ENCODE measurements at regions not wholly inside any gene's neighbourhood (a gene's known extent, or its start where the extent isn't known, plus 50 kb on each side); places are given as distances from the start of the nearest gene placed in this dataset.

GRCh38 chr16:72677662-72678447 is 370.1 kb downstream of the ZFHX3 start:
- no peak for DNase-seq
- no peak for ATAC-seq
- no peak for TF ChIP-seq CTCF (IDR thresholded peaks at IDR 0.05)
- WGBS, 3 donors, result 93 to 94% (median 94%) methylated on average over 2 of the region's 2 CpGs
- intact Hi-C loops (cut with DNase I), result no loop called here
- no peaks in the 10 kb centered on the region for H3K36me3 ChIP-seq (ENCODE audit: insufficient read depth in 1 of 2, low read depth in 1 of 2)
- no peaks in the 10 kb centered on the region for H3K27me3 ChIP-seq (ENCODE audit: insufficient read depth in 3 of 3, low read length in 2 of 3)
- peaks cover 6% of the 10 kb centered on the region for H3K9me3 ChIP-seq
- H3K4me3 ChIP-seq, result no peak overlapping the region
- H3K4me1 ChIP-seq, result no peaks in the 10 kb centered on the region
- no peak overlapping the region for H3K27ac ChIP-seq

- DNase-seq, result no peak
- Histone ChIP-seq H3K36me3 (ENCODE audit: insufficient read depth in 1 of 2, low read depth in 1 of 2) (no peaks in the 10 kb centered on the region), H3K4me3 (no peak overlapping the region), H3K9me3 (peaks cover 17% of the 10 kb centered on the region), H3K27me3 (ENCODE audit: insufficient read depth in 3 of 3, low read length in 2 of 3) (no peaks in the 10 kb centered on the region), H3K27ac (no peak overlapping the region), H3K4me1 (no peaks in the 10 kb centered on the region)
- no peak for TF ChIP-seq CTCF (IDR thresholded peaks at IDR 0.05)
- intact Hi-C loops (cut with DNase I), result no loop called here
- 86 to 94% (median 86%) methylated on average over 1 of the region's 1 CpG for WGBS, 3 donors
- ATAC-seq, result no peak
These were observed 374.8 kb downstream of the ZFHX3 start for GRCh38 chr16:72673118-72673517.

GRCh38 chr16:72666267-72666666 is 381.7 kb downstream of the ZFHX3 start:
- 90 to 95% (median 94%) methylated on average over 2 of the region's 2 CpGs for WGBS, 3 donors
- H3K9me3 ChIP-seq, result no peaks in the 10 kb centered on the region
- no peak for TF ChIP-seq CTCF (IDR thresholded peaks at IDR 0.05)
- intact Hi-C loops (cut with DNase I), result loop anchor here in 1 of 2 donors (10.0 kb wide), 1 partner anchor 119 kb away; no protein-coding TSS in a partner anchor
- ATAC-seq (no peak), DNase-seq (no peak)
- H3K27ac ChIP-seq, result no peak overlapping the region
- H3K4me3 ChIP-seq, result no peak overlapping the region
- no peaks in the 10 kb centered on the region for H3K36me3 ChIP-seq (ENCODE audit: insufficient read depth in 1 of 2, low read depth in 1 of 2)
- H3K27me3 ChIP-seq (ENCODE audit: insufficient read depth in 3 of 3, low read length in 2 of 3), result no peaks in the 10 kb centered on the region
- H3K4me1 ChIP-seq, result peaks cover 3% of the 10 kb centered on the region

- Histone ChIP-seq H3K27ac (no peak overlapping the region), H3K9me3 (no peaks in the 10 kb centered on the region), H3K4me3 (peak overlapping the region; percentile 93), H3K4me1 (peaks cover 3% of the 10 kb centered on the region), H3K36me3 (ENCODE audit: insufficient read depth in 1 of 2, low read depth in 1 of 2) (no peaks in the 10 kb centered on the region), H3K27me3 (ENCODE audit: insufficient read depth in 3 of 3, low read length in 2 of 3) (no peaks in the 10 kb centered on the region)
- WGBS, 3 donors, result 21 to 25% (median 22%) methylated on average over 4 of the region's 4 CpGs
- no peak for DNase-seq
- ATAC-seq, result no peak
- intact Hi-C loops (cut with DNase I), result loop anchor here in 1 of 2 donors (10.0 kb wide), 1 partner anchor 119 kb away; no protein-coding TSS in a partner anchor
- no peak for TF ChIP-seq CTCF (IDR thresholded peaks at IDR 0.05)
These were observed 382.2 kb downstream of the ZFHX3 start for GRCh38 chr16:72665701-72666100.
